22Rv1 (cell line): ENCODE measurements at regions not wholly inside any gene's neighbourhood (a gene's known extent, or its start where the extent isn't known, plus 50 kb on each side); places are given as distances from the start of the nearest gene placed in this dataset.

Experiments
- CTCF ChIP-seq: fragments of 450-650 bp; IDR thresholded peaks from 2 replicates; pipeline ENCODE4 v1.5.1; 2017; ENCODE audit warnings: mild to moderate bottlenecking
- ZFX ChIP-seq: fragments of 450-650 bp; IDR thresholded peaks from 2 replicates; pipeline ENCODE4 v1.6.1; 2017; ENCODE audit warnings: antibody characterized with exemption, borderline replicate concordance

- TF ChIP-seq CTCF (no peak), ZFX (no peak)
Observed at GRCh38 chr9:1907465-1907864, 107.7 kb upstream of the SMARCA2 start.
